Upper lobe of right lung (tissue), 1 donor: ENCODE measurements at regions not wholly inside any gene's neighbourhood (a gene's known extent, or its start where the extent isn't known, plus 50 kb on each side); places are given as distances from the start of the nearest gene placed in this dataset.
"Not testable (repeated sequence)": the region's sequence is repeated elsewhere in the genome, so short reads cannot be mapped to it uniquely, and the experiment has no call there.

Experiments used
- ATAC-seq: fragments of 200-7000 bp; cut with Tn5 transposase; one replicate; pipeline ENCODE4 v1.9.1; 2020; ENCODE audit warnings: mild to moderate bottlenecking, moderate library complexity
- DNase-seq: peaks from one replicate; pipeline ENCODE4 v3.0.0-alpha.2; 2020
- H3K27ac ChIP-seq: fragments of 200-600 bp; one replicate; pipeline ENCODE4 v1.8.0; 2022
- H3K27me3 ChIP-seq: fragments of 200-600 bp; one replicate; pipeline ENCODE4 v1.8.0; 2022; ENCODE audit warnings: mild to moderate bottlenecking
- H3K36me3 ChIP-seq: fragments of 200-600 bp; one replicate; pipeline ENCODE4 v1.8.0; 2022
- H3K4me1 ChIP-seq: fragments of 200-600 bp; one replicate; pipeline ENCODE4 v1.8.0; 2022
- H3K4me3 ChIP-seq: fragments of 200-600 bp; one replicate; pipeline ENCODE4 v1.8.0; 2022; ENCODE audit warnings: mild to moderate bottlenecking
- H3K9me3 ChIP-seq: fragments of 200-600 bp; one replicate; pipeline ENCODE4 v1.8.0; 2022
- CTCF ChIP-seq: fragments of 200-600 bp; IDR thresholded peaks from one replicate; pipeline ENCODE4 v1.8.0; 2022; ENCODE audit warnings: antibody characterized with exemption
- intact Hi-C: fragments of 100-400 bp; cut with DNase I; formaldehyde crosslinking; loops from one replicate; pipeline ENCODE4 v1.11.0; 2022
- donor health status: DM: no; HTN: yes; CAD: no; lungs with severe emphysema.

GRCh38 chr11:13150487-13150886 is 127.1 kb upstream of the BMAL1 start:
- TF ChIP-seq CTCF = no peak

DNA sequence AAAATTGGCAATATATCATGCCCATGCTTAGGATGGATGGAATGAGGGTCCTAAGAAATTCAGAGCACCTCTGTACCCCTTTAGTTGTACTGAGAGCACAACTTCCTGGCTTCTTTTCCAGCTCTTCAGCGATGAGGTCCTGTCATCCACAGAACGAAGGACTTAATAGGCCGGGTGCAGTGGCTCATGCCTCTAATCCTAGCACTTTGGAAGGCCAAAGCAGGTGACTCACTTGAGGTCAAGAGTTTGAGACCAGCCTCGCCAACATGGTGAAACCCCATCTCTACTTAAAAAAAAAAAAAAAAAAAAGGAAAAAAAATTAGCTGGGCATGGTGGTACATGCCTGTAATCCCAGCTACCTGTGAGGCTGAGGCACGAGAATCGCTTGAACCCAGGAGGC is 125.3 kb upstream of the BMAL1 start:
- Histone ChIP-seq H3K36me3 (no peaks in the 10 kb centered on the region), H3K4me1 (no peaks in the 10 kb centered on the region), H3K27me3 (no peaks in the 10 kb centered on the region), H3K27ac (no peak overlapping the region), H3K9me3 (no peaks in the 10 kb centered on the region), H3K4me3 (no peak overlapping the region)
- intact Hi-C loops = no loop called here
- no peak for TF ChIP-seq CTCF
- no peak for DNase-seq
- ATAC-seq = no peak

More at GRCh38 chr11:13150487-13150886, 127.1 kb upstream of the BMAL1 start:
- Histone ChIP-seq H3K4me1 (no peaks in the 10 kb centered on the region), H3K36me3 (no peaks in the 10 kb centered on the region), H3K27ac (no peak overlapping the region), H3K27me3 (no peaks in the 10 kb centered on the region), H3K4me3 (no peak overlapping the region), H3K9me3 (no peaks in the 10 kb centered on the region)
- DNase-seq = no peak
- intact Hi-C loops = no loop called here
- no peak for ATAC-seq

- Histone ChIP-seq H3K27ac (no peak overlapping the region), H3K4me3 (no peak overlapping the region), H3K4me1 (no peaks in the 10 kb centered on the region), H3K36me3 (no peaks in the 10 kb centered on the region), H3K27me3 (no peaks in the 10 kb centered on the region), H3K9me3 (no peaks in the 10 kb centered on the region)
- DNase-seq = no peak
- no peak for ATAC-seq
- peak; percentile 53 for TF ChIP-seq CTCF
- intact Hi-C loops = no loop called here
These were observed 124.7 kb upstream of the BMAL1 start for GRCh38 chr11:13152736-13153541.

- H3K27ac ChIP-seq, H3K4me3 ChIP-seq, ATAC-seq, intact Hi-C loops, DNase-seq, H3K9me3 ChIP-seq, H3K4me1 ChIP-seq, H3K27me3 ChIP-seq, H3K36me3 ChIP-seq: not testable (repeated sequence)
These were observed 123.2 kb upstream of the BMAL1 start for GRCh38 chr11:13154374-13154773.

DNA sequence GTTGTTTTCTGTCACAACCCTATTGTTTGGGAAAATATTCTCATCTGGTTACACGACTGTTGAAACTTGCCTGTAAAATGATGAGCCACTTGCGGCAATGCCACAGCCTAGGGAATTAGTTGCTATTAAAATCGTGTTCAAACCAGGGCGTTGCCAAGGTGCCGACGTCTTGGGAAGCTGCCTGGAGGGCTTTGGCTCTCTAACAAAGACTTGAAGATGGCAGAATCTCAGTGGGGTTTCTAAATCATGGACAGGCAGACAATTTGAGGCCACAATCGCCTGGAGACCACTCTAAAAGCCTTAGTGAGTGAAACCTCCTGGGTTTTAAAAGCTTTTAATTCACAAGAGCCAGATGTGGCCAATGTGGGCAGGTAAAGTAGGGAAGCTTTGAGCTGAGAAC is 117.2 kb upstream of the BMAL1 start:
- intact Hi-C loops = no loop called here
- Histone ChIP-seq H3K27me3 (no peaks in the 10 kb centered on the region), H3K36me3 (no peaks in the 10 kb centered on the region), H3K4me1 (no peaks in the 10 kb centered on the region), H3K27ac (no peak overlapping the region), H3K4me3 (no peak overlapping the region), H3K9me3 (no peaks in the 10 kb centered on the region)
- ATAC-seq (no peak), DNase-seq (no peak)
- TF ChIP-seq CTCF = no peak

DNA sequence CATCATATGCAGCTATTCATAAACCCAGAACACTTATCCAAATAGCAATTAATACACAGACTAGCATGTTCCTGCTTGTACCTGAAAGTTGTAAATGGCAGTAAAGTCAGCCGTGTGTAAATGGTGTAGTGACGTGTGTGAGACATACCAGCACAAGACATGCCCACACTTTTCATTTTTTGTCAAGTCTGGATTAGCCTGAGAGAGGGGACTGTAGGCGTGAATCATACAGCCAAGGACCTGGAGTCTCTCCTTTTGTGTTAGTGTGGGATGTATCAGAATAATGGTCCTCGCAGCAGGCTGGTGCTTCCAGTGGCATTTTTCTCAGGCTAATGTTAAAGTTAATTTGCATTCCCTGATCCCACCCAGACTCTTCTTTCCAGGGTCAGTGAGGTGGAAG is 116.8 kb upstream of the BMAL1 start:
- H3K9me3 ChIP-seq = no peaks in the 10 kb centered on the region
- no peak for TF ChIP-seq CTCF
- ATAC-seq = no peak
- intact Hi-C loops = no loop called here
- no peaks in the 10 kb centered on the region for H3K36me3 ChIP-seq
- no peak overlapping the region for H3K4me3 ChIP-seq
- no peaks in the 10 kb centered on the region for H3K4me1 ChIP-seq
- no peak for DNase-seq
- no peaks in the 10 kb centered on the region for H3K27me3 ChIP-seq
- H3K27ac ChIP-seq = no peak overlapping the region
